HUES6 (cell line): ENCODE measurements at regions not wholly inside any gene's neighbourhood (a gene's known extent, or its start where the extent isn't known, plus 50 kb on each side); places are given as distances from the start of the nearest gene placed in this dataset.

Experiments used
- H3K27ac ChIP-seq: 2 replicates; pipeline ENCODE4 v1.7.0; 2013; ENCODE audit warnings: low read depth, mild to moderate bottlenecking, low read length, inconsistent platforms
- H3K27me3 ChIP-seq: 2 replicates; pipeline ENCODE4 v1.6.1; 2013; ENCODE audit warnings: low read length; ENCODE audit not compliant: control insufficient read depth, insufficient read depth
- H3K36me3 ChIP-seq: 2 replicates; pipeline ENCODE4 v1.6.1; 2013; ENCODE audit warnings: low read length; ENCODE audit not compliant: control insufficient read depth, insufficient read depth
- H3K4me1 ChIP-seq: 2 replicates; pipeline ENCODE4 v1.6.1; 2013; ENCODE audit warnings: low read length; ENCODE audit not compliant: control insufficient read depth, insufficient read depth
- H3K4me3 ChIP-seq: 2 replicates; pipeline ENCODE4 v1.5.1; 2013; ENCODE audit warnings: low read depth, low read length
- H3K9ac ChIP-seq: one replicate; pipeline ENCODE4 v1.6.1; 2013; ENCODE audit warnings: mild to moderate bottlenecking, low read length
- H3K9me3 ChIP-seq: 2 replicates; pipeline ENCODE4 v1.6.1; 2013; ENCODE audit warnings: low read depth, low read length; ENCODE audit not compliant: control insufficient read depth, insufficient read depth

GRCh38 chr20:40913224-40914185, 115.1 kb upstream of the TOP1 start:
- H3K36me3 ChIP-seq: no peaks in the 10 kb centered on the region
- no peak overlapping the region for H3K4me3 ChIP-seq
- no peak overlapping the region for H3K9ac ChIP-seq
- peaks cover 7% of the 10 kb centered on the region; the same call in 1 of the 2 replicates for H3K9me3 ChIP-seq
- H3K4me1 ChIP-seq: no peaks in the 10 kb centered on the region
- H3K27me3 ChIP-seq: no peaks in the 10 kb centered on the region
- no peak overlapping the region for H3K27ac ChIP-seq

GRCh38 chr20:40915756-40916155, 112.9 kb upstream of the TOP1 start:
- Histone ChIP-seq H3K27me3 (no peaks in the 10 kb centered on the region), H3K36me3 (no peaks in the 10 kb centered on the region), H3K4me1 (no peaks in the 10 kb centered on the region), H3K4me3 (no peak overlapping the region), H3K9me3 (peaks cover 6% of the 10 kb centered on the region; the same call in 1 of the 2 replicates), H3K9ac (no peak overlapping the region), H3K27ac (no peak overlapping the region)

- H3K9ac ChIP-seq: no peak overlapping the region
- no peak overlapping the region for H3K27ac ChIP-seq
- H3K4me3 ChIP-seq: no peak overlapping the region
- H3K4me1 ChIP-seq: no peaks in the 10 kb centered on the region
- H3K9me3 ChIP-seq: peaks cover under 1% of the 10 kb centered on the region; the same call in 1 of the 2 replicates
- H3K36me3 ChIP-seq: no peaks in the 10 kb centered on the region
- H3K27me3 ChIP-seq: no peaks in the 10 kb centered on the region
These were observed 112.3 kb upstream of the TOP1 start for GRCh38 chr20:40916276-40916675.

- Histone ChIP-seq H3K36me3 (no peaks in the 10 kb centered on the region), H3K27ac (no peak overlapping the region), H3K9ac (no peak overlapping the region), H3K4me3 (no peak overlapping the region), H3K9me3 (no peaks in the 10 kb centered on the region), H3K27me3 (no peaks in the 10 kb centered on the region), H3K4me1 (no peaks in the 10 kb centered on the region)
These were observed 108.3 kb upstream of the TOP1 start for GRCh38 chr20:40920291-40920690.

GRCh38 chr20:40922865-40923264, 105.8 kb upstream of the TOP1 start:
- H3K36me3 ChIP-seq: no peaks in the 10 kb centered on the region
- no peaks in the 10 kb centered on the region for H3K4me1 ChIP-seq
- H3K9ac ChIP-seq: no peak overlapping the region
- H3K27ac ChIP-seq: no peak overlapping the region
- H3K27me3 ChIP-seq: no peaks in the 10 kb centered on the region
- no peak overlapping the region for H3K4me3 ChIP-seq
- no peaks in the 10 kb centered on the region for H3K9me3 ChIP-seq

GRCh38 chr20:40925829-40926510, 102.7 kb upstream of the TOP1 start:
- Histone ChIP-seq H3K36me3 (no peaks in the 10 kb centered on the region), H3K9ac (no peak overlapping the region), H3K4me1 (no peaks in the 10 kb centered on the region), H3K9me3 (no peaks in the 10 kb centered on the region), H3K27me3 (no peaks in the 10 kb centered on the region), H3K4me3 (no peak overlapping the region), H3K27ac (no peak overlapping the region)

GRCh38 chr20:40926928-40927327, 101.7 kb upstream of the TOP1 start:
- Histone ChIP-seq H3K9ac (no peak overlapping the region), H3K36me3 (no peaks in the 10 kb centered on the region), H3K9me3 (no peaks in the 10 kb centered on the region), H3K27ac (no peak overlapping the region), H3K27me3 (no peaks in the 10 kb centered on the region), H3K4me1 (no peaks in the 10 kb centered on the region), H3K4me3 (no peak overlapping the region)

GRCh38 chr20:40930561-40930960, 98.1 kb upstream of the TOP1 start:
- Histone ChIP-seq H3K27me3 (no peaks in the 10 kb centered on the region), H3K4me1 (no peaks in the 10 kb centered on the region), H3K36me3 (no peaks in the 10 kb centered on the region), H3K9ac (no peak overlapping the region), H3K27ac (no peak overlapping the region), H3K4me3 (no peak overlapping the region), H3K9me3 (no peaks in the 10 kb centered on the region)

- H3K4me1 ChIP-seq: no peaks in the 10 kb centered on the region
- H3K4me3 ChIP-seq: no peak overlapping the region
- no peak overlapping the region for H3K27ac ChIP-seq
These were observed 97.1 kb upstream of the TOP1 start for GRCh38 chr20:40931410-40932044.

GRCh38 chr20:40932436-40932835, 96.2 kb upstream of the TOP1 start:
- Histone ChIP-seq H3K9me3 (no peaks in the 10 kb centered on the region), H3K9ac (no peak overlapping the region), H3K4me1 (no peaks in the 10 kb centered on the region), H3K27me3 (no peaks in the 10 kb centered on the region), H3K4me3 (no peak overlapping the region), H3K36me3 (no peaks in the 10 kb centered on the region), H3K27ac (no peak overlapping the region)

More at GRCh38 chr20:40931410-40932044, 97.1 kb upstream of the TOP1 start:
- H3K9me3 ChIP-seq: no peaks in the 10 kb centered on the region
- no peak overlapping the region for H3K9ac ChIP-seq
- no peaks in the 10 kb centered on the region for H3K27me3 ChIP-seq
- H3K36me3 ChIP-seq: no peaks in the 10 kb centered on the region

- Histone ChIP-seq H3K27ac (no peak overlapping the region), H3K27me3 (no peaks in the 10 kb centered on the region; the same call in 1 of the 2 replicates), H3K4me1 (no peaks in the 10 kb centered on the region), H3K4me3 (no peak overlapping the region), H3K36me3 (no peaks in the 10 kb centered on the region), H3K9ac (no peak overlapping the region), H3K9me3 (no peaks in the 10 kb centered on the region)
These were observed 94.9 kb upstream of the TOP1 start for GRCh38 chr20:40933758-40934157.
